Memory B cell (primary cell): ENCODE measurements at regions not wholly inside any gene's neighbourhood (a gene's known extent, or its start where the extent isn't known, plus 50 kb on each side); places are given as distances from the start of the nearest gene placed in this dataset.
"Not testable (repeated sequence)": the region's sequence is repeated elsewhere in the genome, so short reads cannot be mapped to it uniquely, and the experiment has no call there.

ENCODE experiments used
- ATAC-seq: fragments of 150-1000 bp; cut with Tn5 transposase; 2 replicates; pipeline ENCODE4 v1.10.0; 2021; ENCODE audit warnings: low read depth, mild to moderate bottlenecking, moderate library complexity
- DNase-seq, 2 donors: peaks; one replicate each; pipeline ENCODE4 v3.0.0; 2022; ENCODE audit warnings: low spot score in 2 of 2
- H3K27ac Mint-ChIP-seq: one replicate; pipeline ENCODE4 v1.8.0; 2022; ENCODE audit warnings: mild to moderate bottlenecking, moderate library complexity, mixed read lengths
- H3K27me3 Mint-ChIP-seq: one replicate; pipeline ENCODE4 v1.8.0; 2022; ENCODE audit warnings: mixed read lengths
- H3K36me3 Mint-ChIP-seq: one replicate; pipeline ENCODE4 v1.8.0; 2022; ENCODE audit warnings: mild to moderate bottlenecking, mixed read lengths
- H3K4me1 Mint-ChIP-seq: one replicate; pipeline ENCODE4 v1.8.0; 2022; ENCODE audit warnings: mixed read lengths
- H3K4me3 Mint-ChIP-seq: one replicate; pipeline ENCODE4 v1.8.0; 2022; ENCODE audit warnings: mild to moderate bottlenecking, moderate library complexity, mixed read lengths
- H3K9me3 Mint-ChIP-seq: one replicate; pipeline ENCODE4 v1.8.0; 2022; ENCODE audit warnings: mixed read lengths

GRCh38 chr11:134503100-134503499 is 91.1 kb upstream of the B3GAT1 start:
- no peak overlapping the region for H3K4me3 Mint-ChIP-seq
- ATAC-seq (no peak), DNase-seq (no peak)
- H3K36me3 Mint-ChIP-seq = no peaks in the 10 kb centered on the region
- peaks cover 12% of the 10 kb centered on the region for H3K27me3 Mint-ChIP-seq
- H3K27ac Mint-ChIP-seq = no peak overlapping the region
- no peaks in the 10 kb centered on the region for H3K4me1 Mint-ChIP-seq
- no peaks in the 10 kb centered on the region for H3K9me3 Mint-ChIP-seq

- Mint-ChIP-seq H3K27me3 (peaks cover 14% of the 10 kb centered on the region), H3K4me3 (no peak overlapping the region), H3K27ac (no peak overlapping the region), H3K4me1 (no peaks in the 10 kb centered on the region), H3K36me3 (no peaks in the 10 kb centered on the region), H3K9me3 (peaks cover 1% of the 10 kb centered on the region)
- no peak for DNase-seq
- ATAC-seq = no peak
Observed at GRCh38 chr11:134502153-134502550, 90.1 kb upstream of the B3GAT1 start.

GRCh38 chr11:134501406-134502152 is 89.5 kb upstream of the B3GAT1 start:
- H3K27ac Mint-ChIP-seq = no peak overlapping the region
- ATAC-seq (no peak), DNase-seq (no peak)
- H3K4me1 Mint-ChIP-seq = no peaks in the 10 kb centered on the region
- no peak overlapping the region for H3K4me3 Mint-ChIP-seq
- H3K9me3 Mint-ChIP-seq = peaks cover 6% of the 10 kb centered on the region
- H3K36me3 Mint-ChIP-seq = no peaks in the 10 kb centered on the region
- peaks cover 18% of the 10 kb centered on the region for H3K27me3 Mint-ChIP-seq

- peaks cover 19% of the 10 kb centered on the region for H3K27me3 Mint-ChIP-seq
- H3K4me3 Mint-ChIP-seq = no peak overlapping the region
- H3K36me3 Mint-ChIP-seq = no peaks in the 10 kb centered on the region
- ATAC-seq = no peak
- H3K9me3 Mint-ChIP-seq = peaks cover 7% of the 10 kb centered on the region
- no peak overlapping the region for H3K27ac Mint-ChIP-seq
- no peaks in the 10 kb centered on the region for H3K4me1 Mint-ChIP-seq
- no peak for DNase-seq
Observed at GRCh38 chr11:134500621-134501020, 88.6 kb upstream of the B3GAT1 start.

- H3K27ac Mint-ChIP-seq = no peak overlapping the region
Observed at GRCh38 chr11:134499990-134500389, 87.9 kb upstream of the B3GAT1 start.

GRCh38 chr11:134498326-134499139 is 86.5 kb upstream of the B3GAT1 start:
- H3K27me3 Mint-ChIP-seq = peaks cover 13% of the 10 kb centered on the region

More at GRCh38 chr11:134499990-134500389, 87.9 kb upstream of the B3GAT1 start:
- ATAC-seq (no peak), DNase-seq (no peak)
- no peaks in the 10 kb centered on the region for H3K4me1 Mint-ChIP-seq
- H3K36me3 Mint-ChIP-seq = no peaks in the 10 kb centered on the region
- H3K9me3 Mint-ChIP-seq = peaks cover 11% of the 10 kb centered on the region
- peaks cover 19% of the 10 kb centered on the region for H3K27me3 Mint-ChIP-seq
- no peak overlapping the region for H3K4me3 Mint-ChIP-seq

GRCh38 chr11:134497586-134497985 is 85.5 kb upstream of the B3GAT1 start:
- Mint-ChIP-seq H3K27ac (no peak overlapping the region), H3K36me3 (no peaks in the 10 kb centered on the region), H3K27me3 (peaks cover 13% of the 10 kb centered on the region), H3K4me1 (no peaks in the 10 kb centered on the region), H3K4me3 (no peak overlapping the region), H3K9me3 (peaks cover 14% of the 10 kb centered on the region)
- no peak for ATAC-seq
- no peak for DNase-seq

More at GRCh38 chr11:134498326-134499139, 86.5 kb upstream of the B3GAT1 start:
- no peak for ATAC-seq
- H3K36me3 Mint-ChIP-seq = no peaks in the 10 kb centered on the region
- no peak overlapping the region for H3K27ac Mint-ChIP-seq
- no peak for DNase-seq
- H3K4me1 Mint-ChIP-seq = no peaks in the 10 kb centered on the region
- peaks cover 14% of the 10 kb centered on the region for H3K9me3 Mint-ChIP-seq
- H3K4me3 Mint-ChIP-seq = no peak overlapping the region

- H3K27ac Mint-ChIP-seq, H3K4me1 Mint-ChIP-seq, H3K36me3 Mint-ChIP-seq, ATAC-seq, H3K4me3 Mint-ChIP-seq, DNase-seq: not testable (repeated sequence)
- Mint-ChIP-seq H3K9me3 (peaks cover 18% of the 10 kb centered on the region), H3K27me3 (peaks cover 13% of the 10 kb centered on the region)
Observed at GRCh38 chr11:134496058-134496457, 84.0 kb upstream of the B3GAT1 start.

GRCh38 chr11:134494395-134494794 is 82.4 kb upstream of the B3GAT1 start:
- not testable (repeated sequence) for H3K27me3 Mint-ChIP-seq, H3K4me1 Mint-ChIP-seq

GRCh38 chr11:134492411-134492810 is 80.4 kb upstream of the B3GAT1 start:
- H3K4me1 Mint-ChIP-seq, ATAC-seq, H3K27me3 Mint-ChIP-seq, H3K36me3 Mint-ChIP-seq, DNase-seq, H3K4me3 Mint-ChIP-seq, H3K27ac Mint-ChIP-seq: not testable (repeated sequence)
- peaks cover 16% of the 10 kb centered on the region for H3K9me3 Mint-ChIP-seq

More at GRCh38 chr11:134494395-134494794, 82.4 kb upstream of the B3GAT1 start:
- DNase-seq, ATAC-seq, H3K36me3 Mint-ChIP-seq, H3K4me3 Mint-ChIP-seq, H3K27ac Mint-ChIP-seq: not testable (repeated sequence)
- H3K9me3 Mint-ChIP-seq = peaks cover 18% of the 10 kb centered on the region

- no peaks in the 10 kb centered on the region for H3K36me3 Mint-ChIP-seq
- H3K4me1 Mint-ChIP-seq = no peaks in the 10 kb centered on the region
- H3K27ac Mint-ChIP-seq = no peak overlapping the region
- H3K27me3 Mint-ChIP-seq = peaks cover 6% of the 10 kb centered on the region
- no peak for DNase-seq
- ATAC-seq = no peak
- H3K4me3 Mint-ChIP-seq = no peak overlapping the region
- H3K9me3 Mint-ChIP-seq = peaks cover 6% of the 10 kb centered on the region
Observed at GRCh38 chr11:134489728-134490127, 77.7 kb upstream of the B3GAT1 start.

GRCh38 chr11:134488913-134489312 is 76.9 kb upstream of the B3GAT1 start:
- no peak overlapping the region for H3K27ac Mint-ChIP-seq
- no peaks in the 10 kb centered on the region for H3K4me1 Mint-ChIP-seq
- no peaks in the 10 kb centered on the region for H3K36me3 Mint-ChIP-seq
- peaks cover 6% of the 10 kb centered on the region for H3K9me3 Mint-ChIP-seq
- H3K4me3 Mint-ChIP-seq = no peak overlapping the region
- ATAC-seq (no peak), DNase-seq (no peak)
- peaks cover 6% of the 10 kb centered on the region for H3K27me3 Mint-ChIP-seq

- DNase-seq (no peak), ATAC-seq (no peak)
- no peaks in the 10 kb centered on the region for H3K4me1 Mint-ChIP-seq
- no peak overlapping the region for H3K4me3 Mint-ChIP-seq
- H3K9me3 Mint-ChIP-seq = peaks cover 4% of the 10 kb centered on the region
- H3K27me3 Mint-ChIP-seq = peaks cover 6% of the 10 kb centered on the region
- no peak overlapping the region for H3K27ac Mint-ChIP-seq
- H3K36me3 Mint-ChIP-seq = no peaks in the 10 kb centered on the region
Observed at GRCh38 chr11:134488512-134488911, 76.5 kb upstream of the B3GAT1 start.

GRCh38 chr11:134487696-134488095 is 75.7 kb upstream of the B3GAT1 start:
- Mint-ChIP-seq H3K4me1 (no peaks in the 10 kb centered on the region), H3K27ac (no peak overlapping the region), H3K27me3 (peaks cover 6% of the 10 kb centered on the region), H3K9me3 (peaks cover 4% of the 10 kb centered on the region), H3K36me3 (no peaks in the 10 kb centered on the region), H3K4me3 (no peak overlapping the region)
- DNase-seq (no peak), ATAC-seq (no peak)
